ENCODE measurements at regions not wholly inside any gene's neighbourhood (a gene's known extent, or its start where the extent isn't known, plus 50 kb on each side); places are given as distances from the start of the nearest gene placed in this dataset.
A peak's percentile ranks its signal among the peaks of the same experiment; 100 is the strongest.
"Not testable (repeated sequence)": the region's sequence is repeated elsewhere in the genome, so short reads cannot be mapped to it uniquely, and the experiment has no call there.

GRCh38 chr4:23976423-23976822 lies 86.6 kb upstream of the PPARGC1A start:
- DNase-seq = no peak

GRCh38 chr4:23973308-23973855 lies 83.5 kb upstream of the PPARGC1A start:
- no peak for DNase-seq

- no peak for DNase-seq
These were observed 83.0 kb upstream of the PPARGC1A start for GRCh38 chr4:23972805-23973204.

- DNase-seq = no peak
These were observed 82.3 kb upstream of the PPARGC1A start for GRCh38 chr4:23972187-23972586.

- DNase-seq = no peak
These were observed 80.5 kb upstream of the PPARGC1A start for GRCh38 chr4:23970201-23970850.

- DNase-seq = no peak
These were observed 79.8 kb upstream of the PPARGC1A start for GRCh38 chr4:23969635-23970145.

- DNase-seq = no peak
These were observed 77.4 kb upstream of the PPARGC1A start for GRCh38 chr4:23967281-23967680.

GRCh38 chr4:23966725-23967124 lies 76.9 kb upstream of the PPARGC1A start:
- no peak for DNase-seq

- peak; percentile 74 for DNase-seq
These were observed 72.6 kb upstream of the PPARGC1A start for GRCh38 chr4:23962462-23962861.

GRCh38 chr4:23961395-23961794 lies 71.5 kb upstream of the PPARGC1A start:
- not testable (repeated sequence) for DNase-seq

- no peak for DNase-seq
These were observed 69.7 kb upstream of the PPARGC1A start for GRCh38 chr4:23959396-23960148.

GRCh38 chr4:23958749-23959148 lies 68.9 kb upstream of the PPARGC1A start:
- no peak for DNase-seq

- DNase-seq = no peak
These were observed 67.6 kb upstream of the PPARGC1A start for GRCh38 chr4:23957465-23957864.

- DNase-seq = no peak
These were observed 66.9 kb upstream of the PPARGC1A start for GRCh38 chr4:23956601-23957364.

GRCh38 chr4:23952258-23952657 lies 62.4 kb upstream of the PPARGC1A start:
- no peak for DNase-seq

- no peak for DNase-seq
These were observed 58.0 kb upstream of the PPARGC1A start for GRCh38 chr4:23947826-23948225.

GRCh38 chr4:23946299-23946698 lies 56.5 kb upstream of the PPARGC1A start:
- no peak for DNase-seq

- DNase-seq = no peak
These were observed 55.7 kb upstream of the PPARGC1A start for GRCh38 chr4:23945451-23946017.

- not testable (repeated sequence) for DNase-seq
These were observed 54.7 kb upstream of the PPARGC1A start for GRCh38 chr4:23944556-23944955.

- no peak for DNase-seq
These were observed 53.6 kb upstream of the PPARGC1A start for GRCh38 chr4:23943478-23943877.

GRCh38 chr4:23942471-23942870 lies 52.6 kb upstream of the PPARGC1A start:
- DNase-seq = no peak

Measured in NCI-H187 treated with DMSO at 0.1 percent for 48 hours (cell line).